BJ (cell line): ENCODE measurements at regions not wholly inside any gene's neighbourhood (a gene's known extent, or its start where the extent isn't known, plus 50 kb on each side); places are given as distances from the start of the nearest gene placed in this dataset.

Experiments used
- CTCF ChIA-PET: fragments of 350-600 bp; formaldehyde crosslinking; extraction: SDS; loops from one replicate; lab custom pipeline; 2021; ENCODE audit warnings: antibody characterized with exemption, inconsistent platforms; lab: Yijun Ruan, JAX
- POLR2A ChIA-PET: fragments of 300-600 bp; sonication (Branson Sonifier 250); formaldehyde crosslinking; extraction: SDS; loops from one replicate; lab custom pipeline; 2021; ENCODE audit warnings: antibody characterized with exemption; lab: Charles Lee
- DNase-seq: peaks from one replicate; pipeline ENCODE4 v3.0.0-alpha.2; 2011; ENCODE audit warnings: low read depth
- H3K27me3 ChIP-seq: 2 replicates; pipeline ENCODE4 v1.6.0; 2011; ENCODE audit warnings: low read length; ENCODE audit not compliant: control insufficient read depth, insufficient read depth
- H3K36me3 ChIP-seq: 2 replicates; pipeline ENCODE4 v1.5.1; 2011; ENCODE audit warnings: low read length; ENCODE audit not compliant: control insufficient read depth, insufficient read depth
- H3K4me3 ChIP-seq: 2 replicates; pipeline ENCODE4 v1.5.1; 2011; ENCODE audit warnings: low read depth, mild to moderate bottlenecking, control low read depth, low read length
- TF ChIP-seq, protein P1 (sequence below): IDR thresholded peaks from 2 replicates; pipeline ENCODE4 v1.5.1; 2011; ENCODE audit warnings: low read depth, mild to moderate bottlenecking, control low read depth, inconsistent platforms, low read length, moderate library complexity; ENCODE audit not compliant: insufficient read depth

DNA sequence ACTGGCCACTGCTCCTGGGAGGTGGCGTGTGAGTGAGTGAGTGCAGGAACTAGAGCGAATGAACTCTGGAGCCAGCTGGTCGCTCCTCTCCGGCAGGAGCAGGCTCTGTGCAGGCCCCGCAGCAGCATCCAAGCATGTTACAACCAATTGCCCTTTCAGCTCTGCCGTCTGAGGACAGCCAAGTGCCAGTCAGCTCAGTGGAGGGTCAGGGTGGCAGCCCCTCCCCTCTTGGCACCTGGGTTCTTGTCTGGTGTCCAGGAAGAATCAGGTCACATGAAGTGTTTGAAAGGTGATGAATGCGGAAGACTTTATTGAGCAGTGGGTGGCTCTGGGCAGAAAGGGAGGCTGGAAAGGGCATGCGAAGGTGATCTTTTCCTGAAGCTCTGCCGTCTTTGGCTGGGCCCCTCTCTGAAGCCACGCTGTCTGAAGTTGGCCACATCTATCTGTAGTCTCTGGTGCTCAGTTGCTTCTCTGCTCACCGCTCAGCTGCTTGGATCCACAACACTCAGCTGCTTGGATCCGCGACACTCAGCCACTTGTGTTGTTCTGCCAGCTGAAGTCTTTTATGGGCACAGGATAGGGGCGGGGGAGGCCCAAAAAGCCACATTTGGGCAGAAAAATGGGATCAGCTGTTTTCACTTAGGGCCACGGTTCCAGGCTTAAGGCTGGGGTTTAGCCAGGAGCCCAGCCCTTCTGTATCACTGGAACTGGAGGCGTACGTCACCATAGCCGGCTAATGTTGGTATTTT is 139.8 kb downstream of the ADSS2 start:
- Histone ChIP-seq H3K27me3 (no peaks in the 10 kb centered on the region), H3K36me3 (no peaks in the 10 kb centered on the region), H3K4me3 (no peak overlapping the region)
- TF ChIP-seq, protein P1, sequence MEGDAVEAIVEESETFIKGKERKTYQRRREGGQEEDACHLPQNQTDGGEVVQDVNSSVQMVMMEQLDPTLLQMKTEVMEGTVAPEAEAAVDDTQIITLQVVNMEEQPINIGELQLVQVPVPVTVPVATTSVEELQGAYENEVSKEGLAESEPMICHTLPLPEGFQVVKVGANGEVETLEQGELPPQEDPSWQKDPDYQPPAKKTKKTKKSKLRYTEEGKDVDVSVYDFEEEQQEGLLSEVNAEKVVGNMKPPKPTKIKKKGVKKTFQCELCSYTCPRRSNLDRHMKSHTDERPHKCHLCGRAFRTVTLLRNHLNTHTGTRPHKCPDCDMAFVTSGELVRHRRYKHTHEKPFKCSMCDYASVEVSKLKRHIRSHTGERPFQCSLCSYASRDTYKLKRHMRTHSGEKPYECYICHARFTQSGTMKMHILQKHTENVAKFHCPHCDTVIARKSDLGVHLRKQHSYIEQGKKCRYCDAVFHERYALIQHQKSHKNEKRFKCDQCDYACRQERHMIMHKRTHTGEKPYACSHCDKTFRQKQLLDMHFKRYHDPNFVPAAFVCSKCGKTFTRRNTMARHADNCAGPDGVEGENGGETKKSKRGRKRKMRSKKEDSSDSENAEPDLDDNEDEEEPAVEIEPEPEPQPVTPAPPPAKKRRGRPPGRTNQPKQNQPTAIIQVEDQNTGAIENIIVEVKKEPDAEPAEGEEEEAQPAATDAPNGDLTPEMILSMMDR = no peak
- CTCF ChIA-PET = interaction anchor here (0.7 to 0.8 kb wide), 2 partner anchors 9 to 102 kb away, joined by 4 to 8 read pairs; no protein-coding TSS in a partner anchor
- DNase-seq = no peak
- POLR2A ChIA-PET = interaction anchor here (0.6 kb wide), 1 partner anchor 102 kb away, joined by 4 read pairs; no protein-coding TSS in a partner anchor

DNA sequence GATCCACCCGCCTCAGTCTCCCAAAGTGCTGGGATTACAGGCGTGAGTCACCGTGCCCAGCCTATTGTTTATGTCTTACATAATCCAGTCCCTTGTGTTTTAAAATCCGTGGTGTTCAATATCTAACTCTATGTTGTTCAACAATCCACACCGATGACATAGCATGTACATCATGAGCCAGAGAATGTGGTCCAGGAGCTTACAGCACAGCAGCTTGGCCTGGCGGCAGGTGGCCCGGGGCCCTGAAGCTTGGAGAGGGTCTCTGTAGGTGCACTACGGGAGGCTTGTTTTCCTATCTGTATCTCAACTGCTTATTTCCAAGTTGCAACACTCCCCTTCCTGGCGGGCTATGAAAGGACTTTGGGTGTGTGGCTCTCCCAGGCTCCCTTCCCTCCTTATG is 138.4 kb downstream of the ADSS2 start:
- no peaks in the 10 kb centered on the region for H3K36me3 ChIP-seq
- TF ChIP-seq, protein P1 = no peak
- ChIA-PET POLR2A (no interaction called here), CTCF (no interaction called here)
- no peaks in the 10 kb centered on the region for H3K27me3 ChIP-seq
- H3K4me3 ChIP-seq = no peak overlapping the region
- DNase-seq = no peak

DNA sequence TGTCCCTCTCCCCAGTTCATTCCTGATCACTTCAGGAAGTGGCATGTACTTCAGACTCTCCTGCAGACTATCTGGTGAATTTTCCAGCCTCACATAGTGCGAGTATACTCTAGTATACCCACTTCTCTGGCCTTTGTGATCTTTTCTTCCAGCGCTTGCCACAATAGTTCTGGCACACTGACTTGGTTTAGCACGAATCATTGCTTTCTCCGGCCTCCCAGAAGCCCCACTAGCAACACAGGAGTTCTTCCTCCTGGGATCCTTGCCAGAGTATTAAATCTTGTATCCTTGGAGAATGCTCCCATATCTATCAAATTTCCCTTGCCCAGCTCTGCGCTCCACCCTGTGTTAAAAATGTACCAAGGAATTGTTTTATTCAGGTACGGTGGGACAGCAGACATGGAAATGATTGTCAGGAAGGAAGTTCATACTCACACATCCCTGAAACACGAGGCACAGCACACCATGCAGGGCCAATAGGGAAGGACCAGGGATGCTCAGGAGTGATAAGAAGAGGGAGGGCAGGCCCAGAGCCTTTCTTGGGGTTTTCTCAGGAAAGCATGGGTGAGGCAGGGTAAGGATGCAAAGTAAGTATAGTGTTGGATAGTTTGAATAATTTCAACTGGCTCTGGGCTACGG is 136.7 kb downstream of the ADSS2 start:
- POLR2A ChIA-PET = no interaction called here

DNA sequence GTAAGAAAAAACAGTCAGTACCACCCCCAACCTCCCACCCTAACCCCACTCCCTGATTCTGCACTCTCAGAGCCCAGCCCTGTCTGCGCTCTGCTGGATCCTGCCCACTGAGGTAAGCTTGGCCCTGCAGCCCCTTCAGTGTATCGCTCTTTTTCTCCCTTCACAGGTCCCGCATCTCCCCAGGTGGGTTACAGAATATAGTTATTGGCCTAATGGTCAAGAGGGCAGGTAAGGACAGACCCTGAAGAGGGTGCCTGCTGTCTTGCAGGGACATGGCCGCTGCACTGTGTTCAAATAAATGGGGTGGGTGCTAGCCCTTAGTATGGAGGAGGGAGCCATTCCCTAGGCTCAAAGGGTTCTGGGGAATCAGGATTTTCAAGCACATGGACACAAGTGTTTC is 135.7 kb downstream of the ADSS2 start:
- H3K4me3 ChIP-seq = no peak overlapping the region
- TF ChIP-seq, protein P1 = no peak
- no peaks in the 10 kb centered on the region for H3K27me3 ChIP-seq
- H3K36me3 ChIP-seq = no peaks in the 10 kb centered on the region
- ChIA-PET POLR2A (no interaction called here), CTCF (no interaction called here)
- DNase-seq = no peak

More for the DNA sequence above, 136.7 kb downstream of the ADSS2 start:
- no peak for DNase-seq
- Histone ChIP-seq H3K27me3 (no peaks in the 10 kb centered on the region), H3K36me3 (no peaks in the 10 kb centered on the region), H3K4me3 (no peak overlapping the region)
- TF ChIP-seq, protein P1 = no peak
- CTCF ChIA-PET = no interaction called here

DNA sequence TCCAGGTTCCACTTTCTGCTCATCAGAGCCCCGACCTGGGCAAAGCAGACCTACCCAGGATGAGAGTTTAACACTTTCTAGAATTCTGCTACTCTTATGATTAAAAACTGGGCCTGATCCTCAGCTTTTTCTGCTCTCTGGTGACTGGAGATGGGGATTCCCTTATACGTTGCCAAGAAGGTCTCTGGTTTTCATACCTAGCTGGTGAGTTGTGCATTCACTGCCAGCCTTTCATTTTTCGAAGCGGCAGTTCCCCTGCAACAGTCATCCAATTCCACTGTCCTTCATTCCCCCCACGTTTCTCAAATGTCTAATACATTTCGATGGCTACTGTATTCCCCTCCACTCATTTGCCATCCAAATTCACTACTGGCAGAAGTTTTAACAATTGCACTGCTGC is 135.3 kb downstream of the ADSS2 start:
- no peak overlapping the region for H3K4me3 ChIP-seq
- no peaks in the 10 kb centered on the region for H3K36me3 ChIP-seq
- POLR2A ChIA-PET = no interaction called here
- TF ChIP-seq, protein P1 = no peak
- H3K27me3 ChIP-seq = no peaks in the 10 kb centered on the region
- CTCF ChIA-PET = no interaction called here
- DNase-seq = no peak
